Mesothelial cell of epicardium (in vitro differentiated cells): ENCODE measurements at regions not wholly inside any gene's neighbourhood (a gene's known extent, or its start where the extent isn't known, plus 50 kb on each side); places are given as distances from the start of the nearest gene placed in this dataset.
"Not testable (repeated sequence)": the region's sequence is repeated elsewhere in the genome, so short reads cannot be mapped to it uniquely, and the experiment has no call there.

Source experiments
- DNase-seq, 2 experiments: peaks; one replicate each; pipeline ENCODE4 v3.0.0; 2021; ENCODE audit warnings: low spot score in 2 of 2; ENCODE audit not compliant: unreplicated experiment in 2 of 2
- H3K27ac Mint-ChIP-seq: 2 replicates; pipeline ENCODE4 v1.8.0; 2021; ENCODE audit warnings: mixed read lengths
- H3K27me3 Mint-ChIP-seq: 2 replicates; pipeline ENCODE4 v1.8.0; 2021; ENCODE audit warnings: low read depth, mixed read lengths
- H3K36me3 Mint-ChIP-seq: 2 replicates; pipeline ENCODE4 v1.8.0; 2021; ENCODE audit warnings: mixed read lengths
- H3K4me1 Mint-ChIP-seq: 2 replicates; pipeline ENCODE4 v1.8.0; 2021; ENCODE audit warnings: mixed read lengths
- H3K4me3 Mint-ChIP-seq: 2 replicates; pipeline ENCODE4 v1.8.0; 2021; ENCODE audit warnings: mild to moderate bottlenecking, moderate library complexity, mixed read lengths
- H3K9me3 Mint-ChIP-seq: 2 replicates; pipeline ENCODE4 v1.8.0; 2021; ENCODE audit warnings: mixed read lengths
- TF ChIP-seq, protein P1 (sequence below): fragments of 200-600 bp; sonication (generic); IDR thresholded peaks from one replicate; pipeline ENCODE4 v1.5.0; 2021; ENCODE audit warnings: antibody characterized with exemption; ENCODE audit not compliant: unreplicated experiment

DNA sequence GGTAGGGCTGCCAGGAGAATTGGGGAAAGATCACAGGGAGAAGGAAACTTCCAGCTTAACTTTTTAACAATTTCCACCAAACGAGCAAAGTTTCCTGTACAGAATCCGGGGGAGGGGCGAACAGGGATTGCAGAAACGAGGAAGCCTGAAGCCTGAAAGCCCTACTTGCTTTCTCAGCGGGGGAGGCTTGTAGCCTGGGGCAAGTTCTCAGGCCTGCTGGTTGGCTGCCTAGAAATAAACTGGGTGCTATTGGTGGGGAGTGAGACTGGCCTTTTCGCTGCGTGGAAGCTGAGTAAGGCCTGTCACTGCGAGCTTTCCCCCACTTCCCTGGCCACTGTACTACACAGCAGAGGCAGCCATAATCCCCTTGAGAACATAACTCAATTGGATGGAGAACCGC is 110.8 kb upstream of the ATP8A1 start:
- Mint-ChIP-seq H3K27me3 (peaks cover 1% of the 10 kb centered on the region), H3K36me3 (no peaks in the 10 kb centered on the region), H3K4me1 (no peaks in the 10 kb centered on the region), H3K4me3 (no peak overlapping the region), H3K27ac (no peak overlapping the region), H3K9me3 (no peaks in the 10 kb centered on the region)
- no peak for DNase-seq
- TF ChIP-seq, protein P1, sequence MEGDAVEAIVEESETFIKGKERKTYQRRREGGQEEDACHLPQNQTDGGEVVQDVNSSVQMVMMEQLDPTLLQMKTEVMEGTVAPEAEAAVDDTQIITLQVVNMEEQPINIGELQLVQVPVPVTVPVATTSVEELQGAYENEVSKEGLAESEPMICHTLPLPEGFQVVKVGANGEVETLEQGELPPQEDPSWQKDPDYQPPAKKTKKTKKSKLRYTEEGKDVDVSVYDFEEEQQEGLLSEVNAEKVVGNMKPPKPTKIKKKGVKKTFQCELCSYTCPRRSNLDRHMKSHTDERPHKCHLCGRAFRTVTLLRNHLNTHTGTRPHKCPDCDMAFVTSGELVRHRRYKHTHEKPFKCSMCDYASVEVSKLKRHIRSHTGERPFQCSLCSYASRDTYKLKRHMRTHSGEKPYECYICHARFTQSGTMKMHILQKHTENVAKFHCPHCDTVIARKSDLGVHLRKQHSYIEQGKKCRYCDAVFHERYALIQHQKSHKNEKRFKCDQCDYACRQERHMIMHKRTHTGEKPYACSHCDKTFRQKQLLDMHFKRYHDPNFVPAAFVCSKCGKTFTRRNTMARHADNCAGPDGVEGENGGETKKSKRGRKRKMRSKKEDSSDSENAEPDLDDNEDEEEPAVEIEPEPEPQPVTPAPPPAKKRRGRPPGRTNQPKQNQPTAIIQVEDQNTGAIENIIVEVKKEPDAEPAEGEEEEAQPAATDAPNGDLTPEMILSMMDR: no peak

DNA sequence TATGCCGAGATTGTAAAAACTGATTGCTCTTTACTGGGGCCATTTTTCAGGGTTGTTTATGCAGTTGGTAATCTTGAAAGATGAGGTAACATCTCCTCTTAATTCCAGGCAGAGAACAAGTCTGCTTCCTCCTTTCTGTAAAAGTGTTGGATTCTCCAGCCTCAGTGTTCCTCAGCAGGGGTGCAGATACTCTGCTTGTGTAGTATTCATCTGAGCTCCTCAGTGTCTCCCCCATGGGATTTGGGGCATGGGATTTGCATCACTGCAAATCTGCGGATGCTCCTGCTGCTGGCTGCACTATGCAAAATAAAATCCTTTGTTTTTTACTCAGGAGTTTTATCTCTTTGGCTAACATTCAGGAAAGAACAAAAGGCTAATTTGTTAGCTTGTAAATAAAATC is 104.9 kb upstream of the ATP8A1 start:
- DNase-seq: no peak
- H3K36me3 Mint-ChIP-seq: no peaks in the 10 kb centered on the region
- H3K27me3 Mint-ChIP-seq: peaks cover 2% of the 10 kb centered on the region
- H3K9me3 Mint-ChIP-seq: no peaks in the 10 kb centered on the region
- H3K4me3 Mint-ChIP-seq: no peak overlapping the region
- TF ChIP-seq, protein P1: no peak
- no peaks in the 10 kb centered on the region for H3K4me1 Mint-ChIP-seq
- no peak overlapping the region for H3K27ac Mint-ChIP-seq

DNA sequence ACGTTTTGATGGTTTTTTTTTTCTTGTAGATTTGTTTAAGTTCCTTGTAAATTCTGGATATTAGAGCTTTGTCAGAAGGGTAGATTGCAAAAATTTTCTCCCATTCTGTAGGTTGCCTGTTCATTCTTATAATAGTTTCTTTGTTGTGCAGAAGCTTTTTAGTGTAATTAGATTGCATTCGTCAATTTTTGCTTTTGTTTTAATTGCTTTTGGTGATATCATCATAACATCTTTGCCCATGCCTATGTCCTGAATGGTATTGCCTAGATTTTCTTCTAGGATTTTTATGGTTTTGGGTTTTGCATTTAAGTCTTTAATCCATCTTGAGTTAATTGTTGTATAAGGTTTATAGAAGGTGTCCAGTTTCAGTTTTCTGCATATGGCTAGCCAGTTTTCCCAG is 98.1 kb upstream of the ATP8A1 start:
- H3K4me1 Mint-ChIP-seq, H3K27ac Mint-ChIP-seq, H3K9me3 Mint-ChIP-seq, DNase-seq, H3K27me3 Mint-ChIP-seq, H3K36me3 Mint-ChIP-seq, H3K4me3 Mint-ChIP-seq: not testable (repeated sequence)

DNA sequence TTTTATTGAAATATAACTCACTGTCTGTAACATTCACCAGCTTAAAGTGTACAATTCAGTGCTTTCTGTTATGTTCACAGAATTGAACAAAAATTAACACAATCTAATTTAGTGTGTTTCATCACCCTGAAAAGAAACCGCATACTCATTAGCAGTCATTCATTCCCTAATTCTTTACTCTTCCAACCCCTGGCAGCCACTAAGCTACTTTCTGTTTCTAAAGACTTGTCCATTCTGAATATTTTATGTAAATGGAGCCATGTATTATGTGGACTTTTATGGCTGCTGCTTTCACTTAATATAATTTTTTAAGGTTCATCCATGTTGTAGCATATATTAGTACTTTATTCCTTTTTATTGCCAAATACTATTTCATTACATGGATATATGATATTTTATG is 94.7 kb upstream of the ATP8A1 start:
- no peaks in the 10 kb centered on the region for H3K36me3 Mint-ChIP-seq
- H3K4me3 Mint-ChIP-seq: no peak overlapping the region
- H3K27ac Mint-ChIP-seq: no peak overlapping the region
- TF ChIP-seq, protein P1: no peak
- H3K4me1 Mint-ChIP-seq: no peaks in the 10 kb centered on the region
- DNase-seq: no peak
- peaks cover 4% of the 10 kb centered on the region for H3K27me3 Mint-ChIP-seq
- H3K9me3 Mint-ChIP-seq: no peaks in the 10 kb centered on the region

DNA sequence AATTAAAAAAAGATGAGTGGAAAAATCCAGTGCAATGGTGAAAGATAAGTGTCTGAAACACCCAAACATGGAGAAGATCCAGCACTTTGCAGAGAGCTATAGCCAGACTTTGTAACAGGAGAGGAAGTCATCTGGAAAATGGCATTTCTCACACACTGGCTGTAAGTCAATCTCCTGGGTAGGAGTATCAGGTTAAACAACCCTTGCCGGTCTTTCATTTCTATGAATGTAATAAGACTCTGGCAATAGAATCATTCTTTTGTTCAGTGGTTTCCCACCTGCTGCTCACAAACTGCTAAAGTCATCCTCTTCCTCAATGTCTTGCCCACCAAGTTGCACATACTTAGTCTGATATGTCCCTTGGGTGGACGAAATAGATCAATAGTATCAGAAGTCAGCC is 94.0 kb upstream of the ATP8A1 start:
- Mint-ChIP-seq H3K4me1 (no peaks in the 10 kb centered on the region), H3K27me3 (peaks cover 2% of the 10 kb centered on the region), H3K36me3 (no peaks in the 10 kb centered on the region)

DNA sequence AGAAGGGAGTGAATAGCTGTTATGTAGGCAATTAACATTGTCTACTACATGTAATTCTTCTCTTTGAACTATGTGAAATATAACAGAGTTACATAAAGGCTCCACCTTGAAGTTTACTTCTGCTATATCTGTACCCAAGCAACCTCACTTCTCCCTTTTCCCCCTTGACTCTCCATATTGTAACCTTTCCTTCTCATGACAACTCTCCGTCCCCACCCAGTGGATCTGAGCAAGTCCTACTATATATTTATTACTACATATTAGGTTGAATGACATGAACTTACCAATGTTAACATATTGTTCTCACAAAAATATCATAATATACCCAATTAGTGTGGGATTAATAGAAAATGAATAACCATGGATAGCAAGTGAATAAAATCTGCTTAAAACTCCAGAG is 93.2 kb upstream of the ATP8A1 start:
- Mint-ChIP-seq H3K27me3 (peaks cover 2% of the 10 kb centered on the region), H3K9me3 (peaks cover 10% of the 10 kb centered on the region), H3K27ac (no peak overlapping the region), H3K4me3 (no peak overlapping the region), H3K36me3 (no peaks in the 10 kb centered on the region), H3K4me1 (no peaks in the 10 kb centered on the region)
- TF ChIP-seq, protein P1: no peak
- no peak for DNase-seq

More for the DNA sequence above, 94.0 kb upstream of the ATP8A1 start:
- DNase-seq: no peak
- TF ChIP-seq, protein P1: no peak
- peaks cover 3% of the 10 kb centered on the region for H3K9me3 Mint-ChIP-seq
- no peak overlapping the region for H3K27ac Mint-ChIP-seq
- H3K4me3 Mint-ChIP-seq: no peak overlapping the region
